ENCODE measurements at regions not wholly inside any gene's neighbourhood (a gene's known extent, or its start where the extent isn't known, plus 50 kb on each side); places are given as distances from the start of the nearest gene placed in this dataset.

DNA sequence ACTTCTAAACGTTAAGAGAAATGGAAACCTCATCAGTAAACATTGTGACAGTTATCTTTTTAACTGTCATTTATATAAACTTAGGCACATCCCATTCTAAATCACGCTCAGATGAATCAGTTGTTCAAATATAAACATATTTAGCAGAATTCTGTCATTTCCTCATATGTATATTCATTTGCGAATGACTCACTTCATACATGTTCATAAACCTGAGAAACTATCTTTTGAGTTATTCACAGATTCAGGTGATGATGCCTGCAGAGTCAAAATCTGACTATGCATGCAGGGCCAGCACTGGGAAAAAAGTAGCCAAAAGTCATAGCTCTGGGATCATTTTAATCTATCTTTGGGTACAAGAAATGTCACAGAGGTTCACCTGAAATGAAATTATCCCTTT lies 153.8 kb upstream of the PKN2 start:
- Mint-ChIP-seq H3K4me3 (no peak overlapping the region), H3K4me1 (ENCODE audit: low read depth) (no peaks in the 10 kb centered on the region), H3K27ac (no peak overlapping the region), H3K36me3 (ENCODE audit: low read depth) (no peaks in the 10 kb centered on the region), H3K27me3 (ENCODE audit: insufficient read depth) (peaks cover 7% of the 10 kb centered on the region), H3K9me3 (no peaks in the 10 kb centered on the region)
- intact Hi-C loops (cut with micrococcal nuclease): no loop called here
- no peak for DNase-seq (ENCODE audit: low spot score)

GRCh38 chr1:88537787-88538186 lies 146.3 kb upstream of the PKN2 start:
- Mint-ChIP-seq H3K27me3 (ENCODE audit: insufficient read depth) (no peaks in the 10 kb centered on the region), H3K9me3 (no peaks in the 10 kb centered on the region), H3K4me3 (no peak overlapping the region), H3K27ac (no peak overlapping the region), H3K4me1 (ENCODE audit: low read depth) (no peaks in the 10 kb centered on the region), H3K36me3 (ENCODE audit: low read depth) (no peaks in the 10 kb centered on the region)
- no peak for DNase-seq (ENCODE audit: low spot score)
- intact Hi-C loops (cut with micrococcal nuclease): no loop called here

GRCh38 chr1:88538222-88538899 lies 145.7 kb upstream of the PKN2 start:
- H3K4me3 Mint-ChIP-seq: no peak overlapping the region
- H3K9me3 Mint-ChIP-seq: no peaks in the 10 kb centered on the region
- no peaks in the 10 kb centered on the region for H3K27me3 Mint-ChIP-seq (ENCODE audit: insufficient read depth)
- no peaks in the 10 kb centered on the region for H3K36me3 Mint-ChIP-seq (ENCODE audit: low read depth)
- DNase-seq (ENCODE audit: low spot score): no peak
- no peaks in the 10 kb centered on the region for H3K4me1 Mint-ChIP-seq (ENCODE audit: low read depth)
- no peak overlapping the region for H3K27ac Mint-ChIP-seq
- intact Hi-C loops (cut with micrococcal nuclease): no loop called here

DNA sequence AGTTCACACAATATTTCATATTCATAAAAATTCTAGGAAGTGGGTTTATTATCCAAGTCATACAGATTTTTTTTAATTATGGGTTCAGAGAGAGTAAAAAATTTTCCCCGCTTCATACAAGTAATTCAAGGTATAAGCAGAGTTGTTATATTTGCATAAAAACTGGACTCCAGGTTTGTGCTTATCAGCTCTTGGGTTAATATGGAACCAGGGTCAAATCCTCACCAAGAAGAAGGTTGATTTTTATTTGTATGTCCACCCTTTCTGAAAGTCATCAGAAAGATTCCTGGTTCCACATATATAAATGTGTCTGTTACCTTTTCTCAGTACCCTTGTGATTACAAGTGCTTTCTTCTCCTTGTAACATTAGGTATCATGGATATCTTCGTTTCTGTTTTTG lies 143.8 kb upstream of the PKN2 start:
- intact Hi-C loops (cut with micrococcal nuclease): no loop called here

GRCh38 chr1:88541596-88541995 lies 142.5 kb upstream of the PKN2 start:
- no peak for DNase-seq (ENCODE audit: low spot score)
- Mint-ChIP-seq H3K9me3 (no peaks in the 10 kb centered on the region), H3K36me3 (ENCODE audit: low read depth) (no peaks in the 10 kb centered on the region), H3K27ac (no peak overlapping the region), H3K27me3 (ENCODE audit: insufficient read depth) (no peaks in the 10 kb centered on the region), H3K4me3 (no peak overlapping the region), H3K4me1 (ENCODE audit: low read depth) (no peaks in the 10 kb centered on the region)
- intact Hi-C loops (cut with micrococcal nuclease): no loop called here

More for the DNA sequence above, 143.8 kb upstream of the PKN2 start:
- H3K27ac Mint-ChIP-seq: no peak overlapping the region
- DNase-seq (ENCODE audit: low spot score): no peak
- no peak overlapping the region for H3K4me3 Mint-ChIP-seq
- H3K9me3 Mint-ChIP-seq: no peaks in the 10 kb centered on the region
- H3K36me3 Mint-ChIP-seq (ENCODE audit: low read depth): no peaks in the 10 kb centered on the region
- no peaks in the 10 kb centered on the region for H3K4me1 Mint-ChIP-seq (ENCODE audit: low read depth)
- no peaks in the 10 kb centered on the region for H3K27me3 Mint-ChIP-seq (ENCODE audit: insufficient read depth)

- H3K9me3 Mint-ChIP-seq: no peaks in the 10 kb centered on the region
- H3K27me3 Mint-ChIP-seq (ENCODE audit: insufficient read depth): no peaks in the 10 kb centered on the region
- DNase-seq (ENCODE audit: low spot score): no peak
- H3K4me1 Mint-ChIP-seq (ENCODE audit: low read depth): no peaks in the 10 kb centered on the region
- H3K4me3 Mint-ChIP-seq: no peak overlapping the region
- no peak overlapping the region for H3K27ac Mint-ChIP-seq
- intact Hi-C loops (cut with micrococcal nuclease): no loop called here
- H3K36me3 Mint-ChIP-seq (ENCODE audit: low read depth): no peaks in the 10 kb centered on the region
Measured at GRCh38 chr1:88544195-88544594, 139.9 kb upstream of the PKN2 start.

DNA sequence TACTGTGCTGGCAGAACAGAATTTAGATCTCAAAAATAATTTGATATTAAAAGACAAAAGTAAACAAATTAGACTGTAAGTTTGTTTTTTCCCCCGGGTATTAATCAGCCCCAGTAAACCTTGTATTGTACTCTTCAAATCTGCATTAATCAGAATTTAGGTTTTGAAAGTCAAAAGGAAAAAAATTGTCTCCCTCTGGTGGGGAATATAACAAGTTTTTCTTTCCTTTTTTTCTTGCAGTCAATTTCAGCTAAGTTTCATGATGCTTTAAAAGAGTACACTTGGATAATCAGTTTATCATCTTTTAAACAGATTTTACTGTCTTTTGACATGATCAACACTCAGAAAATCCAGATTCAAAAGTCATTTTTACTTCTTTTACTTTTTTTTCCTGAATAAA lies 134.5 kb upstream of the PKN2 start:
- DNase-seq (ENCODE audit: low spot score): no peak
- Mint-ChIP-seq H3K4me1 (ENCODE audit: low read depth) (no peaks in the 10 kb centered on the region), H3K9me3 (no peaks in the 10 kb centered on the region), H3K27me3 (ENCODE audit: insufficient read depth) (no peaks in the 10 kb centered on the region), H3K27ac (no peak overlapping the region), H3K36me3 (ENCODE audit: low read depth) (no peaks in the 10 kb centered on the region), H3K4me3 (no peak overlapping the region)
- intact Hi-C loops (cut with micrococcal nuclease): no loop called here

- Mint-ChIP-seq H3K27ac (no peak overlapping the region), H3K9me3 (no peaks in the 10 kb centered on the region), H3K27me3 (ENCODE audit: insufficient read depth) (no peaks in the 10 kb centered on the region), H3K4me3 (no peak overlapping the region), H3K4me1 (ENCODE audit: low read depth) (no peaks in the 10 kb centered on the region), H3K36me3 (ENCODE audit: low read depth) (no peaks in the 10 kb centered on the region)
- DNase-seq (ENCODE audit: low spot score): no peak
- intact Hi-C loops (cut with micrococcal nuclease): no loop called here
Measured at GRCh38 chr1:88552226-88552625, 131.8 kb upstream of the PKN2 start.

- Mint-ChIP-seq H3K9me3 (no peaks in the 10 kb centered on the region), H3K4me3 (no peak overlapping the region), H3K36me3 (ENCODE audit: low read depth) (no peaks in the 10 kb centered on the region), H3K27ac (no peak overlapping the region), H3K27me3 (ENCODE audit: insufficient read depth) (peaks cover 2% of the 10 kb centered on the region), H3K4me1 (ENCODE audit: low read depth) (no peaks in the 10 kb centered on the region)
- no peak for DNase-seq (ENCODE audit: low spot score)
- intact Hi-C loops (cut with micrococcal nuclease): no loop called here
Measured at GRCh38 chr1:88557014-88557413, 127.1 kb upstream of the PKN2 start.

GRCh38 chr1:88560621-88561020 lies 123.5 kb upstream of the PKN2 start:
- H3K9me3 Mint-ChIP-seq: no peaks in the 10 kb centered on the region
- intact Hi-C loops (cut with micrococcal nuclease): no loop called here
- H3K36me3 Mint-ChIP-seq (ENCODE audit: low read depth): no peaks in the 10 kb centered on the region
- DNase-seq (ENCODE audit: low spot score): no peak
- H3K27ac Mint-ChIP-seq: no peak overlapping the region
- H3K27me3 Mint-ChIP-seq (ENCODE audit: insufficient read depth): peaks cover 6% of the 10 kb centered on the region
- H3K4me1 Mint-ChIP-seq (ENCODE audit: low read depth): no peaks in the 10 kb centered on the region
- no peak overlapping the region for H3K4me3 Mint-ChIP-seq

GRCh38 chr1:88562991-88563390 lies 121.1 kb upstream of the PKN2 start:
- intact Hi-C loops (cut with micrococcal nuclease): no loop called here
- Mint-ChIP-seq H3K27ac (no peak overlapping the region), H3K27me3 (ENCODE audit: insufficient read depth) (peaks cover 6% of the 10 kb centered on the region), H3K9me3 (no peaks in the 10 kb centered on the region), H3K36me3 (ENCODE audit: low read depth) (no peaks in the 10 kb centered on the region), H3K4me1 (ENCODE audit: low read depth) (no peaks in the 10 kb centered on the region), H3K4me3 (no peak overlapping the region)
- no peak for DNase-seq (ENCODE audit: low spot score)

DNA sequence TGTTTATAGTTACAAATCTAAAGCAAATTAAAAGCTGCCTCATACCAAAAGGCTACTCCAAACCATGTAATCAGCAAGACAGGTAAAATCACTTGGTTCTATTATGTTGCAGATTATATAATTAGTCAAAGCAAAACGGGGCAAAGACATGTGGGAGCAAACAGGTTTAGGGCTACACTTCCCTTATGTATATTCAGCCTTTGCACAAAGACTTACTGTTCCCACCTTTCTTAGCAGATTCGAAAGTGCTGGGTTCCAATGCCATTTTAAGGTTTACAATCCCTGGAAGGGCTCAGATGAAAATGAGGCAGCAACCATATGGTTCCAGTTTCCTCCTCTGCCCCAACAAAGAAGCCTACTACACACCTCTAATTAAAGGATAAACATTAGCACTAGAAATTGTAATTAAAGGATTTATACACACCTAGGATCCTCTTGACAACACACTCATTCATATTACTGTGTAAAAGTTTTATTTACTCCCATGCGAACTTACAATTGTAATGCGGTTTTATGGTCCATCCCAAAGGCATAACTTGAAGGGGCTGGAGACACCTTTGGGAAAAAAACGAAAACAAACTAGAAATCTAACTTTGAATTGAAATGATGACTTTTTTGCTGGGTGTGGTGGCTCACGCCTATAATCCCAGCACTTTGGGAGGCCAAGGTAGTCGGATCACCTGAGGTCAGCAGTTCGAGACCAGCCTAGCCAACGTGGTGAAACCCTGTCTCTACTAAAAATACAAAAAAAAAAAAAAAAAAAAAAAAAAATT lies 117.3 kb upstream of the PKN2 start:
- no peak overlapping the region for H3K27ac Mint-ChIP-seq
- no peaks in the 10 kb centered on the region for H3K36me3 Mint-ChIP-seq (ENCODE audit: low read depth)
- intact Hi-C loops (cut with micrococcal nuclease): no loop called here
- H3K4me3 Mint-ChIP-seq: no peak overlapping the region
- no peak for DNase-seq (ENCODE audit: low spot score)
- H3K4me1 Mint-ChIP-seq (ENCODE audit: low read depth): no peaks in the 10 kb centered on the region
- H3K27me3 Mint-ChIP-seq (ENCODE audit: insufficient read depth): peaks cover 4% of the 10 kb centered on the region
- no peaks in the 10 kb centered on the region for H3K9me3 Mint-ChIP-seq

DNA sequence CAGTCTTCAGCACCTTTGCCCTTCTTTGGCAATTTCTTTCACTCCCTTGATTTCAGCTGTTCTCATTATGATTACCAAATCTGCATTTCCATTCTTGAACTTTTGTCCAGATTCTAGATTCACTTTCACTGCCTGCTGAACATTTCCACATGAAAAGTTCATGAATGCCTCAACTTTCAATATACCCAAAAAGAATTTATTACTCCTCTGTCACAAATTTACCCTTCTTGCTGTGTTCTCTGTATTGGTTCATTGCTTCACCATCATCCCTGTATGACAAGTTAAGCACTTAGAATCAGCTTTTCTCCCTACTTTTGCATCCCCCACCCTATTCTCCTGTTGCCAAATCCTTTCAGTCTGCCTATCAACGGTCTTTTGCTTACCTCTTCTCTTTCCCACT lies 112.6 kb upstream of the PKN2 start:
- H3K27ac Mint-ChIP-seq: no peak overlapping the region
- H3K4me1 Mint-ChIP-seq (ENCODE audit: low read depth): no peaks in the 10 kb centered on the region
- no peak for DNase-seq (ENCODE audit: low spot score)
- intact Hi-C loops (cut with micrococcal nuclease): no loop called here
- no peaks in the 10 kb centered on the region for H3K36me3 Mint-ChIP-seq (ENCODE audit: low read depth)
- no peaks in the 10 kb centered on the region for H3K9me3 Mint-ChIP-seq
- H3K4me3 Mint-ChIP-seq: no peak overlapping the region
- H3K27me3 Mint-ChIP-seq (ENCODE audit: insufficient read depth): peaks cover 2% of the 10 kb centered on the region

Data from activated T-helper 1 cell treated with anti-CD3 and anti-CD28 coated beads, Interleukin-12 subunit alpha, Interleukin-12 subunit beta, Interleukin-2, Interleukin-4 antibody, amounts not matched to agents 30 ng/mL and 10 ng/mL and 1 ng/mL, durations not matched to agents 14 hours and 24 hours and 36 hours (primary cell).